T-helper 17 cell (primary cell): ENCODE measurements at regions not wholly inside any gene's neighbourhood (a gene's known extent, or its start where the extent isn't known, plus 50 kb on each side); places are given as distances from the start of the nearest gene placed in this dataset.

Source experiments
- ATAC-seq: fragments of 150-1000 bp; cut with Tn5 transposase; 2 replicates; pipeline ENCODE4 v1.10.0; 2021; ENCODE audit warnings: mild to moderate bottlenecking, moderate library complexity
- DNase-seq, 3 donors: peaks; one replicate each; pipeline versions ENCODE4 v3.0.0 to v3.0.0-alpha.2; 2020 to 2021
- H3K9me3 ChIP-seq: one replicate; pipeline ENCODE4 v1.7.0; 2013; ENCODE audit warnings: low read length, mild to moderate bottlenecking; ENCODE audit not compliant: control insufficient read depth, poor library complexity, severe bottlenecking
- H3K27ac Mint-ChIP-seq: one replicate; pipeline ENCODE4 v1.8.0; 2022; ENCODE audit warnings: mild to moderate bottlenecking, moderate library complexity, mixed read lengths
- H3K27me3 Mint-ChIP-seq: one replicate; pipeline ENCODE4 v1.8.0; 2022; ENCODE audit warnings: mixed read lengths
- H3K36me3 Mint-ChIP-seq: one replicate; pipeline ENCODE4 v1.8.0; 2022; ENCODE audit warnings: low read depth, mixed read lengths
- H3K4me1 Mint-ChIP-seq: one replicate; pipeline ENCODE4 v1.8.0; 2022; ENCODE audit warnings: mild to moderate bottlenecking, mixed read lengths
- H3K4me3 Mint-ChIP-seq: one replicate; pipeline ENCODE4 v1.8.0; 2022; ENCODE audit warnings: mild to moderate bottlenecking, moderate library complexity, mixed read lengths

GRCh38 chr6:4188801-4189200 lies 53.4 kb upstream of the ECI2 start:
- Mint-ChIP-seq H3K36me3 (peaks cover 2% of the 10 kb centered on the region), H3K27me3 (peaks cover 39% of the 10 kb centered on the region), H3K27ac (no peak overlapping the region), H3K4me1 (peaks cover 3% of the 10 kb centered on the region), H3K4me3 (no peak overlapping the region)
- H3K9me3 ChIP-seq = no peaks in the 10 kb centered on the region
- ATAC-seq (no peak), DNase-seq (no peak)

DNA sequence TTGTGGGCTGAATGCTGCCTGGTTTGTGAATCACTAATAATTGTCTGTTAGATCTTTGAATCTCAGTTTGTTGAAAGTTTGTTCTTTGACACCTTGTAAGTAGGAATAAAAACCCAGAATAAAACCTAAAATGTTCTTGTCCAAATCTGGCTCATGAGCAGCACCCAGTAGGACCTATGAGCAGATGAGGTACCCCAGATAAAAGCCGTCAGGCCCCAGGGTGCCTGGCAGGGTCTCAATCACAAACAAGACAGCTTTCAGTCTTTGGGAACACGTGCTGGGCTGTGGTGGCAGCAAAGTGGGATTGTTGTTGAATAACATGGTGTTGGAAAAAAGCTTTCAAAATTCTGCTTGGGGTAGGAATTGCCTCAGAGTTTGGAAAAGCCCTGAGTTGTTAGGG lies 52.1 kb upstream of the ECI2 start:
- DNase-seq (no peak), ATAC-seq (no peak)
- Mint-ChIP-seq H3K36me3 (peaks cover 2% of the 10 kb centered on the region), H3K27me3 (peaks cover 34% of the 10 kb centered on the region), H3K4me3 (no peak overlapping the region), H3K4me1 (peaks cover 3% of the 10 kb centered on the region), H3K27ac (no peak overlapping the region)
- H3K9me3 ChIP-seq = no peaks in the 10 kb centered on the region

DNA sequence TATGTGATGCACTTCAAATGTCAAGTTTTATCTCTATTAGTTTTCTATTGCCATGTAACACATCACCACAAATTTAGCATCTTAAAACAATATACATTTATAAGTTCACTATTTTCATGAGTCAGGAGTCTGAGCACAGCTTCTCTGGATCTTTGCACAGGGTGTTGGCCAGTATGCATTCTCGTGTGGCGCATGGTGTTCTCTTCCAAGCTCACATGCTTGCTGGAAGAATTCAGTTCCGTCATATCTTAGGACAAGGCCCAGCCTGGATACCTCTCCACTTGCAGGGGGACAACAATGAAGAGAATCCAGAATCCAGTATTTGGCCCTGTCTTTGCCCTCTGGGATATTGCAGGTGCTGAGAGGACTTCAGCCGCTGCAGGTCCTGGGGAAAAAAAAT lies 51.0 kb upstream of the ECI2 start:
- peaks cover 29% of the 10 kb centered on the region for H3K27me3 Mint-ChIP-seq
- no peak overlapping the region for H3K4me3 Mint-ChIP-seq
- no peak overlapping the region for H3K27ac Mint-ChIP-seq
- H3K4me1 Mint-ChIP-seq = peaks cover 3% of the 10 kb centered on the region
- ATAC-seq = no peak
- DNase-seq = no peak
- no peaks in the 10 kb centered on the region for H3K9me3 ChIP-seq
- peaks cover 2% of the 10 kb centered on the region for H3K36me3 Mint-ChIP-seq

- ATAC-seq (no peak), DNase-seq (no peak)
- no peak overlapping the region for H3K4me3 Mint-ChIP-seq
- H3K36me3 Mint-ChIP-seq = peaks cover 2% of the 10 kb centered on the region
- H3K27ac Mint-ChIP-seq = no peak overlapping the region
- peaks cover 29% of the 10 kb centered on the region for H3K27me3 Mint-ChIP-seq
- peaks cover 3% of the 10 kb centered on the region for H3K4me1 Mint-ChIP-seq
- no peaks in the 10 kb centered on the region for H3K9me3 ChIP-seq
Measured at GRCh38 chr6:4185846-4186245, 50.5 kb upstream of the ECI2 start.

GRCh38 chr6:4185419-4185818 lies 50.0 kb upstream of the ECI2 start:
- DNase-seq = no peak
- H3K9me3 ChIP-seq = no peaks in the 10 kb centered on the region
- Mint-ChIP-seq H3K36me3 (peaks cover 2% of the 10 kb centered on the region), H3K4me1 (peaks cover 3% of the 10 kb centered on the region), H3K27me3 (peaks cover 29% of the 10 kb centered on the region), H3K4me3 (no peak overlapping the region), H3K27ac (no peak overlapping the region)
- no peak for ATAC-seq
